Activated CD8-positive, alpha-beta T cell treated with anti-CD3 and anti-CD28 coated beads for 36 hours (primary cell): ENCODE measurements at regions not wholly inside any gene's neighbourhood (a gene's known extent, or its start where the extent isn't known, plus 50 kb on each side); places are given as distances from the start of the nearest gene placed in this dataset.
A peak's percentile ranks its signal among the peaks of the same experiment; 100 is the strongest.

Experiments used
- ATAC-seq: fragments of 200-7000 bp; cut with Tn5 transposase; one replicate; pipeline ENCODE4 v1.10.0; 2021; ENCODE audit warnings: mild to moderate bottlenecking, moderate library complexity
- CTCF ChIA-PET: fragments of 350-600 bp; sonication (Branson Sonifier 250); formaldehyde crosslinking; loops from one replicate; lab custom pipeline; 2021; ENCODE audit warnings: antibody characterized with exemption; lab: Charles Lee
- POLR2A ChIA-PET: fragments of 350-600 bp; sonication (Branson Sonifier 250); formaldehyde crosslinking; loops from one replicate; lab custom pipeline; 2021; ENCODE audit warnings: antibody characterized with exemption; lab: Charles Lee
- DNase-seq: peaks from one replicate; pipeline ENCODE4 v3.0.0-alpha.2; 2020
- H3K27ac Mint-ChIP-seq: one replicate; pipeline ENCODE4 v1.8.0; 2021; ENCODE audit warnings: mild to moderate bottlenecking, mixed read lengths
- H3K27me3 Mint-ChIP-seq: one replicate; pipeline ENCODE4 v1.8.0; 2021; ENCODE audit warnings: mixed read lengths
- H3K36me3 Mint-ChIP-seq: one replicate; pipeline ENCODE4 v1.8.0; 2021; ENCODE audit warnings: low read depth, mixed read lengths
- H3K4me1 Mint-ChIP-seq: one replicate; pipeline ENCODE4 v1.8.0; 2021; ENCODE audit warnings: low read depth, mixed read lengths
- H3K4me3 Mint-ChIP-seq: one replicate; pipeline ENCODE4 v1.8.0; 2021; ENCODE audit warnings: mild to moderate bottlenecking, moderate library complexity, mixed read lengths
- H3K9me3 Mint-ChIP-seq: one replicate; pipeline ENCODE4 v1.8.0; 2021; ENCODE audit warnings: mixed read lengths
- intact Hi-C: fragments of 100-400 bp; cut with micrococcal nuclease; formaldehyde crosslinking; loops from one replicate; pipeline ENCODE4 v1.10.0; 2022
- TF ChIP-seq, protein P1 (sequence below): fragments of 200-600 bp; IDR thresholded peaks from one replicate; pipeline ENCODE4 v1.8.0; 2022; ENCODE audit warnings: antibody characterized with exemption, mild to moderate bottlenecking

DNA sequence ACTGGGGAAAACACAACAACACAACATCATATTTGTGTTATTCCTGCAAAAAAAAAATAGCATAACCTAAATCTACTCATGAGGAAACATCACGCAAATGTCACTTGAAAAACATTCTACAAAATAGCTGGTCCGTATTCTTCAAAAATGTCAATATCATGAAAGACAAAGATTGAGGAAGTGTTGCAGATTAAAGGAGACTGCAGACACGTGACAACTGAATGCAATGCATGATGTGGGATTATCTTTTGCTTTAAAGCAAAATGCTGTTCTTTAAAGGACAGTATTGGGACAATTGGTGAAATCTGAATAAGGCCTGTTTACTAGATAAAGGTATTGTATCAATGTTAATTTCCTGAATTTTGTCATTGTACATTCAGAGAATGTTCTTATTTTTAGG lies 157.7 kb downstream of the SMIM20 start:
- ATAC-seq (no peak), DNase-seq (no peak)
- ChIA-PET POLR2A (no interaction called here), CTCF (interaction anchor here (1.6 kb wide), 1 partner anchor 62 kb away, joined by 4 read pairs; no protein-coding TSS in a partner anchor)
- intact Hi-C loops, result no loop called here
- H3K27ac Mint-ChIP-seq, result no peak overlapping the region
- H3K27me3 Mint-ChIP-seq, result peaks cover 3% of the 10 kb centered on the region
- peaks cover 45% of the 10 kb centered on the region for H3K4me1 Mint-ChIP-seq
- peaks cover 10% of the 10 kb centered on the region for H3K9me3 Mint-ChIP-seq
- TF ChIP-seq, protein P1, sequence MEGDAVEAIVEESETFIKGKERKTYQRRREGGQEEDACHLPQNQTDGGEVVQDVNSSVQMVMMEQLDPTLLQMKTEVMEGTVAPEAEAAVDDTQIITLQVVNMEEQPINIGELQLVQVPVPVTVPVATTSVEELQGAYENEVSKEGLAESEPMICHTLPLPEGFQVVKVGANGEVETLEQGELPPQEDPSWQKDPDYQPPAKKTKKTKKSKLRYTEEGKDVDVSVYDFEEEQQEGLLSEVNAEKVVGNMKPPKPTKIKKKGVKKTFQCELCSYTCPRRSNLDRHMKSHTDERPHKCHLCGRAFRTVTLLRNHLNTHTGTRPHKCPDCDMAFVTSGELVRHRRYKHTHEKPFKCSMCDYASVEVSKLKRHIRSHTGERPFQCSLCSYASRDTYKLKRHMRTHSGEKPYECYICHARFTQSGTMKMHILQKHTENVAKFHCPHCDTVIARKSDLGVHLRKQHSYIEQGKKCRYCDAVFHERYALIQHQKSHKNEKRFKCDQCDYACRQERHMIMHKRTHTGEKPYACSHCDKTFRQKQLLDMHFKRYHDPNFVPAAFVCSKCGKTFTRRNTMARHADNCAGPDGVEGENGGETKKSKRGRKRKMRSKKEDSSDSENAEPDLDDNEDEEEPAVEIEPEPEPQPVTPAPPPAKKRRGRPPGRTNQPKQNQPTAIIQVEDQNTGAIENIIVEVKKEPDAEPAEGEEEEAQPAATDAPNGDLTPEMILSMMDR, result no peak
- H3K36me3 Mint-ChIP-seq, result peaks cover 9% of the 10 kb centered on the region
- H3K4me3 Mint-ChIP-seq, result no peak overlapping the region

DNA sequence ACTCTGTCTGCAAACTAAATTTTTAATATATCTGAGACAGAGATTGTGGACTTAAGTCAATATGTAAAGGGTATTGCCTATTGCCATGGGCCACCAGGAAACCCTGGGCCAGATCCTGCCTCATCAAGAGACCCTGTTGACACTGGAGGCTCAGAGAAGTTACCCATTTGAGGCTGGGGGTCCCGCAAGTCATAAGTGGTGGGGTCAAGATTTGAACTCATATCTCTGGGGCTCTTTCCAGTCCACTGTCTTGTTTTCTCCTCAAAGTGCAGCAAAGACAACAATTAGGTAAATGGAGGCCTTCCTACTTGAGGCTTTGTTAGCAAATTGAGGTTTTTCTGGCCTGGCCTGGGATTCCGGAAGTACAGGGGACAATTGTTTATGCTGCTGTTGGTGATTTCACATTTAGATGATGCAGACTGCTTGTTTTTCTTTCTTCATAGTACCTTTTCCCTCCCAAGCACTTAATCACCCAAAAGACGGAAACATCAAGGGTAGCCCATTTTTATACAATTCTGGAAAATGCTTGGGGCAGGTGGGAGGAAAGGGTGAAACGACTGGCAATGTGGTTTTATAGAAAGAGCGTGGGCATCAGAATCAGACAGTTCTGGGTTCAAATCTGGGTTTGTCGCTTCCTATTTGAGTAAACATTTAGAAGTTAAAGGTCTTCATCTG lies 160.0 kb downstream of the SMIM20 start:
- peak; percentile 55 for DNase-seq

DNA sequence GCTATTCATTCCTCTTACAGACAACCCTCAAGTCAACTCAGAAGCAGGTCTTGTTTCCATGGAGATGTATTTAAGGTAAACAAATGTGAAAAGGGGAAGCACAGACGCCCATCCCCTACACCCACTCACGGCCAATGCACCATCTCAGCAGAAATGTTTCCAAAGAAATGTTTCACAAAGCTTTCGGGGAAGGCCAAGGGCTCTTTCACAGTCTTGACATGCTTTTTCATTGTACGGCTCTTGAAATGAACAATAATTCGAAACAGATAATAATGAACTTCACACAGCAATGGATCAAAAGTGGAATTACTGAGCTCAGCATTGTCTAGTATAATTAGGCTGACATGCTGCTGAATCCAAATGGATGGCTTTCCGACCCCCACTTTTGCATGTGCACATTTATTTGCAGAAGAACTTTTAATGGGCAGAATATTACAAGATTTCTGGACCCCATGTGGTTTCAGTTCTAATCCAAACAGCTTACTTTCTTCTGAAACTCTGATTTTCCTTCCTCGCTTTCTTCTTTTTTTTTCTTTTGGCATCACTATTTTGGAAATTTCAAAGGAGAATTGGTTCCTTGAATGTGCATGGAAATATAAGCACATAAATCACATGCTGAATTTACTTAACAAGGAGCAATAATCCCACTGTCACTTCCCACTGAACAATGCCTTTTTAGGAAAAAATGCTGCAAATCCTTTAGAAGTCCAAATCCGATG lies 160.9 kb downstream of the SMIM20 start:
- DNase-seq, result peak; percentile 89

More for the DNA sequence above, 160.0 kb downstream of the SMIM20 start:
- TF ChIP-seq, protein P1, result no peak
- peaks cover 60% of the 10 kb centered on the region for H3K4me1 Mint-ChIP-seq
- peak overlapping the region; percentile 1 for H3K4me3 Mint-ChIP-seq
- ATAC-seq, result peak; percentile 14
- peaks cover 23% of the 10 kb centered on the region for H3K36me3 Mint-ChIP-seq
- CTCF ChIA-PET, result interaction anchor here (0.8 to 3.4 kb wide), 5 partner anchors 10 to 257 kb away, joined by 3 to 19 read pairs (median 12); no protein-coding TSS in a partner anchor
- intact Hi-C loops, result loop anchor here (1.0 to 2.0 kb wide), 2 partner anchors 123 to 245 kb away; no protein-coding TSS in a partner anchor
- H3K27me3 Mint-ChIP-seq, result peaks cover 6% of the 10 kb centered on the region
- POLR2A ChIA-PET, result interaction anchor here (0.8 to 2.8 kb wide), 6 partner anchors 9 to 246 kb away, joined by 3 to 16 read pairs (median 4); partner anchors contain the start of gene RBPJ
- H3K9me3 Mint-ChIP-seq, result peaks cover 23% of the 10 kb centered on the region
- peak overlapping the region; percentile 86 for H3K27ac Mint-ChIP-seq

DNA sequence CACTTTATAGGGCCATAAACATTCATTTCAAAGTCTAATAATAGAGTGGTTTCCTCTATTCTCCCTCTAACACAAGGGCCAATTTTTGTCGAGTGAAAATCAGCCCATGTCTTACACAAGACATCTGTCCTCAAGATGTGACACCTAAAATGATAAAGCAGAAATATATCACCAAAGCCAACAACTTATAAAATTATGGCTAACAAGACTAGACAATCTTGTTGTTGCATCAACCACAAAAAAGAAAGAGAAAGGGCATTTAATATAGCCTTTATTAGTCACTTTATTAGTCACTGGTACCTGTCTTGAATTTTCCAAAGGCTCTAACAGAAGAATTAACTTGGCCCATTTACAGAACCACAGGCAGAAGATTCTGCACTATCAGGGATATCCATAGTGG lies 161.6 kb downstream of the SMIM20 start:
- ChIA-PET CTCF (interaction anchor here (1.0 to 3.4 kb wide), 7 partner anchors 8 to 244 kb away, joined by 3 to 19 read pairs (median 12); no protein-coding TSS in a partner anchor), POLR2A (interaction anchor here (0.8 to 2.8 kb wide), 11 partner anchors 8 to 245 kb away, joined by 3 to 16 read pairs (median 5); partner anchors contain the start of gene RBPJ)
- peaks cover 23% of the 10 kb centered on the region for H3K36me3 Mint-ChIP-seq
- peaks cover 67% of the 10 kb centered on the region for H3K4me1 Mint-ChIP-seq
- TF ChIP-seq, protein P1, result no peak
- peaks cover 13% of the 10 kb centered on the region for H3K27me3 Mint-ChIP-seq
- peak overlapping the region; percentile 40 for H3K4me3 Mint-ChIP-seq
- no peak for DNase-seq
- H3K9me3 Mint-ChIP-seq, result peaks cover 25% of the 10 kb centered on the region
- peak; percentile 7 for ATAC-seq
- peak overlapping the region; percentile 86 for H3K27ac Mint-ChIP-seq
- intact Hi-C loops, result loop anchor here (2.0 kb wide), 1 partner anchor 121 kb away; no protein-coding TSS in a partner anchor

More for the DNA sequence above, 160.9 kb downstream of the SMIM20 start:
- H3K9me3 Mint-ChIP-seq, result peaks cover 23% of the 10 kb centered on the region
- peaks cover 7% of the 10 kb centered on the region for H3K27me3 Mint-ChIP-seq
- peak overlapping the region; percentile 86 for H3K27ac Mint-ChIP-seq
- peaks cover 60% of the 10 kb centered on the region for H3K4me1 Mint-ChIP-seq
- H3K4me3 Mint-ChIP-seq, result peak overlapping the region; percentile 40
- ChIA-PET POLR2A (interaction anchor here (0.8 to 2.8 kb wide), 10 partner anchors 9 to 245 kb away, joined by 3 to 16 read pairs (median 3); partner anchors contain the start of gene RBPJ), CTCF (interaction anchor here (0.6 to 3.4 kb wide), 10 partner anchors 9 to 256 kb away, joined by 3 to 19 read pairs (median 5); no protein-coding TSS in a partner anchor)
- intact Hi-C loops, result loop anchor here (1.0 to 2.0 kb wide), 2 partner anchors 122 to 244 kb away; no protein-coding TSS in a partner anchor
- peak; percentile 64 for ATAC-seq
- TF ChIP-seq, protein P1, result no peak
- peaks cover 23% of the 10 kb centered on the region for H3K36me3 Mint-ChIP-seq
